COR-L47 (cell line): ENCODE measurements at regions not wholly inside any gene's neighbourhood (a gene's known extent, or its start where the extent isn't known, plus 50 kb on each side); places are given as distances from the start of the nearest gene placed in this dataset.
A peak's percentile ranks its signal among the peaks of the same experiment; 100 is the strongest.

ENCODE experiments used
- DNase-seq: peaks from one replicate; lab custom pipeline; 2025; lab: John Stamatoyannopoulos, UW

- DNase-seq, result no peak
Measured at GRCh38 chr14:85991156-85991555, 461.2 kb downstream of the FLRT2 start.

- DNase-seq, result no peak
Measured at GRCh38 chr14:85987907-85988306, 458.0 kb downstream of the FLRT2 start.

DNA sequence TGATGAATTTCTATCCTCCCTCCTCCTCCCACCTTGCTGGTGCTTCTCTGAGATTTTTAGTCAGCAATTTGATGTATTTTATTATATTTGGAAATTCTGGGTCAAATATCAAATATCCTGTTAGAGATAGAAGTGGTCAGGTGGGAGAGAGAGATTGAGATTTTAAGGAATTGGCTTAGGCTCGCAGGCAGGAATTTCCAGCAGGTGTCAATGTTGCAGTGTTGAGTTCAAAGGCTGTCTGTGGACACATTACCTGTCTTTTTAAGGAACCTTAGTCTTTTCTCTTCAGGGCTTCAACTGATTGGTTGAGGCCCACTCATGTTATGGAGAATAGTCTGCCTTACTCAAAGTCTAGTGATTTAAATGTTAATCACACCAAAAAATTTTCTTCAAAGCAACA lies 457.3 kb downstream of the FLRT2 start:
- DNase-seq, result no peak

DNA sequence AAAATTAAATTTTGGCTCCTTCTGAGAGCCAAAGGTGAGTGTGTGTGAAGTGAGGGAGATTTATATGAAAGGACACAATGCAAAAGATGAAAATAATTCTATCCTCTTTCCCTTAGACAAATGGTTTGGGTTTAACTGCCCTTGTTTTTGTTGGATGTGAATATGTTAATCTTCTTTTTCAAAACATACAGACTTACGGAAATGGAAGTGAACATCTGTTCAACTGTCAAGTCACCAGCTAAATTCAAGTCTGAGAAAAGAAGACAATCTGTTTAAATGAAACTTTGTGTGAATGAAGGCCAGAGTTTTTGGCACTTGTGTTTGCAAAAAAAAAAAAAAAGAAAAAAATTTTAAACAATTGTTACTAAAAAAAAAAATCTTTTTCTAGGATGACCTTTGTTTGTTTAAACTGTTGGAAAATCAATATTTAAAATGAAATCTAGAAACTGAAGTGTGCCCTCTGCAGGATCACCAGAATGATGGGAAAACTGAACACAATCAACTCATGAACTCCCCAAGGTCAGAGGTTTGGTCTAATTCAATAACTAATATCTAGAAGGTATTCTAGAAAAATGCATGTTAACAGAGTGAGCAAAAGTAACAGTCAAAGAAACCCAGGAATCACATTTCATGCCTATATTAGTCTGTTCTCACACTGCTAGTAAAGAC lies 448.8 kb downstream of the FLRT2 start:
- no peak for DNase-seq

GRCh38 chr14:85974602-85975001 lies 444.7 kb downstream of the FLRT2 start:
- DNase-seq, result no peak

GRCh38 chr14:85963486-85963885 lies 433.5 kb downstream of the FLRT2 start:
- DNase-seq, result no peak

DNA sequence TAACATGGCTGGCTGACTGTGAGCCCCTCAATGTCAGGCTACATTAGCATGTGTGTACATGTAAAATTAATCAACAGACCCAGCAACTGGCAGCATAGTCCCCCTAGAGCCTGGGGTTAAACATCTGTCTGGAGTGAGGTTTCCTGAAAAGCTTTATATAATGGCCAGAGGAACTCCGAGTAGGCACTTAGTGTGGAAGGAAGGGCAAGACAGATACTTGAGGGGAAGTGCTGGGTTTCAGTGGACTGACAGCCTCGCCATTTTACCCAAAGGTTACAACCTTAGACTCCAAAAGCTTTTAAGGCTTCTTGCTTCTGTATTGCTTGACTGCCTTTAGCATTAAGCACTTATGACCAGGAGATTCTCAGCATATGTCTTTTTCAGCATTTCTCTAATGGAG lies 430.8 kb downstream of the FLRT2 start:
- DNase-seq, result no peak

GRCh38 chr14:85959063-85959462 lies 429.1 kb downstream of the FLRT2 start:
- DNase-seq, result no peak

DNA sequence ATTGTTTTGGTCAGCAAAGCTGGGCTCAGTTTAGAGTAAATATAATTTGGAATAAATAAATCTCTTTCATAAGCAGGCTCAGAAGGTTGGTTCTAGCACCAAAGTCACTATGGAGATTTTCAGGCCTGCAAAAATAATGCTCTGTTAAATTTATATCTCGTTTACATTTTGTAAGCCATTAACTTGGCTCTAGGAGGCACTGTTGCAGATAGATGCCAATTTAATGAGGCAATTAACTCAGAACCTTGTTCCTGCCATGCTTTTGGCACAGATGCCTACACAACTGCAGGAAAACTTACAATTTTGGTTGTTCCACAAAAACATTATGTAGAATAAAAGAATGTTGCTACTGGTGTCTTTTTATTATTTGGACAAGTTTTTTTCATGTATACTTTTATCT lies 428.1 kb downstream of the FLRT2 start:
- no peak for DNase-seq

DNA sequence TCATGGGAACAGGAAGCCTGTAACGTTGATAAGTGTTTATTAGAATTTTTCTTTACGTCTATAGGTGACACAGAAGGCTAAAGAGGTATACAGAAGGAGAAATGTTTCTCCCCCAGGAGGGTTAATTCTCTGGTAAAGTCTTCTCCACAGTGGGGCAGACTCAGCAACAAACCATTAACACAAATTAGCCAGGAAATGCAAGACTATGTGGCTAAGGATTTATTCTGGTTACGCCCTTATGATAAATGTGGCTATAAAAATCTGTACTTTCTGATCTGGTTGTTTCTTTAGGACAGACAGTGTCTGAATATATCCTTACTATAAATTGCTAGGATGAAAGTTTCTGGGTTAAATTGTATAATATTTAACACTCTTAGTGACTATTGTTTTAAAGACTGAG lies 423.3 kb downstream of the FLRT2 start:
- no peak for DNase-seq

- DNase-seq, result no peak
Measured at GRCh38 chr14:85948153-85948552, 418.2 kb downstream of the FLRT2 start.

- no peak for DNase-seq
Measured at GRCh38 chr14:85947461-85948139, 417.7 kb downstream of the FLRT2 start.

DNA sequence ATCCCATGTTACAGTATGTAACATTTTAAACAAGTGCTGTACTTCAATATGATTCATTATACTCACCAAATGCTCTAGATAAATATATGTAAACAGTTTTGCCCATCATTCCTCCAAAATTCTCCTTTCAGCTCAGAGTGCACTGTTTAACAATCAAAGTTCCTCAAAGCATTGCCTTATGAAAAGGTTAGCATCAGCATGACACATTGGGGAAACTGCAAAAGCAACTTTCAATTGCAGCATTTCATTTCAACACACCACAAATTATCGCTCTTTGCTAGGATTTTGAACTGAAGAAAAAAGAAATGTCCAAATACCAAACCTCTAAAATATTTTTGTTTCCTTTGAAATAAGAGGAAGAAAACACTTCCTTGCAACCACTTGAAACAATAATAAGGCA lies 413.2 kb downstream of the FLRT2 start:
- DNase-seq, result no peak

- DNase-seq, result no peak
Measured at GRCh38 chr14:85934886-85935254, 404.9 kb downstream of the FLRT2 start.

DNA sequence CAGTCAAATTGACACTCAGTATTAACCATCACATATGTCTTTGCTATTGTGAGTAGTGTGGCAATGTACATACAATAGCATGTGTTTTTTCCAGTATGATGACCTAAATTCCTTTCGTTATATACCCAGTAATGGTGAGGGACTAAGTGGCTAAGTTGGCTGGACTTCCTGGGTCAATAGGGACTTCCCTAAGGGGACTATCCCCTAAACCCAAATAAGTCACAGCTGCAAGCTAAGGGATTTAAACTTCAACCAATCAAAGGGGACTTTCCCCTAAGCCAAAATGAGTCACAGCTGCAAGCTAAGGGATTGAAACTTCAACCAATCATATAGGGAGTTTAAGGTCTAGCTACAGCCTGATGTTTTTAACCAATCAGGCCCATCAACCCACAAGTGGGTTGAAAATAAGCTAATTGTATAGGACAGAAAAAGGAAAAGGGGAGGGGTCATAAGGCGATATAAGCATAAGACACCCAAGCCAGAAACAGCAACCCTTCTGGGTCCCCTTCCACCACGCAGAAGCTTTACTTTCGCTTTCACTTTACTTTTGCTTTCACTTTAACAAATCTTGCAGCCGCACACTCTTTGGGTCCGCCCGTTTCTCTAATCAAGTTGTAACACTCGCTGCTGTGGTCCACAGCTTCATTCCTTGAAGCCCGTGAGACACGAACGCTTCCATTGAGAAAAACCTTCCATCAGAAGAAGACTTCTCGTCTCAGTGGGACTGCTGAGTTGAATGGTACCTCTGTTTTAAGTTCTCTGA lies 404.4 kb downstream of the FLRT2 start:
- DNase-seq, result peak; percentile 37

DNA sequence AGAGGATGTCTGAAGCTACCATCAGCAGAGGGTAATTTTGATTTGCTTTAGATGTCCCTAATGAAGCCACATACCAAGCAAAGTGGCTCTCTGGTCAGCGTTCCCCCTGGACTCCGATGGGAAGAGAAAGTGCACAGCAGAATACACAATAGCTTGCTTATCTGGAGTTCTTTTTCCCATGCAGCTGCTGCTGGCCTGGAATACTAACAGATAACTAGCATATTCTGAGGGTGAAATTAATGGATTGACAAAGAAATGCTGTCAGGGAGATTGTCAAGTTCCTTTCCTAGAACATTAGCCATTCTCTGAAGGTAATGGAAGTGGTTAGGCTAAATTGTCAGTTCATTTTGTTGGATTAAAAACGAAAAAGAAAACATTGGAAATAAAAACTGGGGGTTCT lies 391.3 kb downstream of the FLRT2 start:
- no peak for DNase-seq

GRCh38 chr14:85917716-85918115 lies 387.8 kb downstream of the FLRT2 start:
- DNase-seq, result no peak

DNA sequence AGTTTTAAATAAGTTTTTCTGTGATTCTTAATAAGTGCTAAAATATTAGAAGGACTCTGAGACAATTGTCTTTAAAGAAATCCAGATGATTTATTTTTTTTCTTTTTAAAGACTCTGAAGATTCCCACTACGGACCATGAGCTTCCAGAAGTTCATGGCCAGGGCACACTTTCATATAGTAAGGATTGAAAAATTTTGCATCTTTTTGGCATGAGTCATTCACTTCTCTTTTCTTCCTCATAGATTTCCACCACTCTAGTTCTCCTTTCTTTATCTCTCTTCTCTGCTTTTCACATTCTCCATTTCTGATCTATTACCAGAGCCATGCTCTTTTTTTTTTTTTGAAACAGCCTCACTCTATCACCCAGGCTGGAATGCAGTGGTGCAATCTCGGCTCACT lies 385.8 kb downstream of the FLRT2 start:
- no peak for DNase-seq

- DNase-seq, result no peak
Measured at GRCh38 chr14:85912141-85912540, 382.2 kb downstream of the FLRT2 start.

GRCh38 chr14:85911044-85911443 lies 381.1 kb downstream of the FLRT2 start:
- no peak for DNase-seq

DNA sequence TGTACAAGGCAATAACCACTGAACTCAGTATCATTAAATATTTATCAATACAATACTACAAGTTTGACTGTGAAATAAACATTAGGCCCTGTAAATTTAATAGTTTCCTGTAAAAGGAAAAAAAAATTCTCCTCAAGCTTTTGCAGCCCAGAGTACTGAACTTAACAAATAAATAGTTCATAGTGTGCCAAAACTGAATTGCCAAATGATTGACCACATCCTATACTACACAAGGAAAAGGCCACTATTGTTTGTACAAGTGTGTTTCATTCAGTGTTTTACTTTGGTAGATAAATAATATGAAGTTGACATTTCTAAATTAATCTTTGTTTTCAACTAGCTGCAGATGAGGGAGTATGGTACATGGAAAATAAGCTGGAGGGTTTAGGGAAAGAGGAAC lies 379.6 kb downstream of the FLRT2 start:
- peak; percentile 2 for DNase-seq

GRCh38 chr14:85907536-85907935 lies 377.6 kb downstream of the FLRT2 start:
- DNase-seq, result no peak

DNA sequence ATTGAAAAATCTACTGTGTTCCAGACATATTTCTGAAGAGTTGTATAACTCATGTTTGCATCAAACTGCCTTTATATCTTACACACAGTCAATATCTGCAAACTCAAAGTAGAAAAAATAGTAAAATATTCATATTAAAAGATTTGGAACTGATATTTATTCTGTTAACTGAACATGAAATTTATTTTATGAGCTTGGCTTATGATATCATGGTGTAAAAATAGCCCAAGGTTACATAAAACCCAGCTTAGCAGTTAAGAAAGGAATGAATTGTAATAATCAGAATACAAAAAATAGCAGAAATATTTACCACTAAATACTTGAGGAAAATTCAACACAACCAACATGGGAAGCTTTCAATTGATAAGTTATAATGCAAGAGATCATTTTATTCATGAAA lies 367.9 kb downstream of the FLRT2 start:
- no peak for DNase-seq
